ENCODE measurements at regions not wholly inside any gene's neighbourhood (a gene's known extent, or its start where the extent isn't known, plus 50 kb on each side); places are given as distances from the start of the nearest gene placed in this dataset.

- DNase-seq, result no peak
Measured at GRCh38 chr1:25103164-25103795, 129.0 kb downstream of the SYF2 start.

GRCh38 chr1:25100151-25100833, 132.0 kb downstream of the SYF2 start:
- no peak for DNase-seq

- DNase-seq, result no peak
Measured at GRCh38 chr1:25099343-25099951, 132.9 kb downstream of the SYF2 start.

GRCh38 chr1:25098717-25099116, 133.6 kb downstream of the SYF2 start:
- DNase-seq, result no peak

GRCh38 chr1:25096307-25097150, 135.8 kb downstream of the SYF2 start:
- no peak for DNase-seq

GRCh38 chr1:25095635-25096200, 136.6 kb downstream of the SYF2 start:
- no peak for DNase-seq

GRCh38 chr1:25094995-25095394, 137.3 kb downstream of the SYF2 start:
- DNase-seq, result no peak

- no peak for DNase-seq
Measured at GRCh38 chr1:25094229-25094628, 138.1 kb downstream of the SYF2 start.

GRCh38 chr1:25091658-25092057, 140.6 kb downstream of the SYF2 start:
- DNase-seq, result no peak

GRCh38 chr1:25090707-25091422, 141.4 kb downstream of the SYF2 start:
- DNase-seq, result no peak

GRCh38 chr1:25089772-25090171, 142.5 kb downstream of the SYF2 start:
- no peak for DNase-seq

- DNase-seq, result no peak
Measured at GRCh38 chr1:25088946-25089345, 143.4 kb downstream of the SYF2 start.

GRCh38 chr1:25088180-25088701, 144.1 kb downstream of the SYF2 start:
- no peak for DNase-seq

- DNase-seq, result no peak
Measured at GRCh38 chr1:25086518-25087079, 145.7 kb downstream of the SYF2 start.

GRCh38 chr1:25084407-25084806, 147.9 kb downstream of the SYF2 start:
- no peak for DNase-seq

GRCh38 chr1:25083481-25084345, 148.6 kb downstream of the SYF2 start:
- no peak for DNase-seq

GRCh38 chr1:25082995-25083394, 149.3 kb downstream of the SYF2 start:
- no peak for DNase-seq

GRCh38 chr1:25082216-25082899, 149.9 kb downstream of the SYF2 start:
- DNase-seq, result no peak

- DNase-seq, result no peak
Measured at GRCh38 chr1:25081496-25081895, 150.8 kb downstream of the SYF2 start.
